NCI-H1105 (cell line): ENCODE measurements at regions not wholly inside any gene's neighbourhood (a gene's known extent, or its start where the extent isn't known, plus 50 kb on each side); places are given as distances from the start of the nearest gene placed in this dataset.

ENCODE experiments used
- DNase-seq: peaks from one replicate; lab custom pipeline; 2025; lab: John Stamatoyannopoulos, UW

- DNase-seq: no peak
Observed at GRCh38 chr12:116381744-116382685, 104.5 kb upstream of the MED13L start.

GRCh38 chr12:116382686-116383530 lies 105.4 kb upstream of the MED13L start:
- DNase-seq: no peak

DNA sequence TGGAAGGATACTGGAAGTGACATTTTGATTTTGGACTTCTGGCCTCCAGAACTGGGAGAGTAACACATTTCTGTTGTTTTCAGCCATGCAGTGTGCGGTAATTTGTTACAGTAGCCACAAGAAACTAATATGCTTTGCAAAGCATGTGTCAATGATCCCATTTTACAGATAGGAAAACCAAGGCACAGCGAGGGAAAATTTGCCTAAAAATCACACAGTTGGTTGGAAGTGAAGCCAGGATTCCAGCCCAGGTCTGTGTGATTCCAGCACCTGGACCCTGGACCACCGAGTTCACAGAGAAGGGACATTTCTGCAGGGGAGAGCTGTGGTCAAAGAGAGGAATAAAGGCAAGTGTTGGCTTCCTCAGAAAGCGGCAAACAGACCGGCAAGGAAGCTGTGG lies 106.7 kb upstream of the MED13L start:
- DNase-seq: no peak

- DNase-seq: peak; percentile 13
Observed at GRCh38 chr12:116384691-116385485, 107.4 kb upstream of the MED13L start.

GRCh38 chr12:116385486-116386217 lies 108.2 kb upstream of the MED13L start:
- no peak for DNase-seq

GRCh38 chr12:116389326-116389725 lies 111.8 kb upstream of the MED13L start:
- DNase-seq: no peak

- no peak for DNase-seq
Observed at GRCh38 chr12:116389990-116390389, 112.5 kb upstream of the MED13L start.

- DNase-seq: no peak
Observed at GRCh38 chr12:116390401-116391335, 113.2 kb upstream of the MED13L start.

- DNase-seq: no peak
Observed at GRCh38 chr12:116391501-116391900, 114.0 kb upstream of the MED13L start.

DNA sequence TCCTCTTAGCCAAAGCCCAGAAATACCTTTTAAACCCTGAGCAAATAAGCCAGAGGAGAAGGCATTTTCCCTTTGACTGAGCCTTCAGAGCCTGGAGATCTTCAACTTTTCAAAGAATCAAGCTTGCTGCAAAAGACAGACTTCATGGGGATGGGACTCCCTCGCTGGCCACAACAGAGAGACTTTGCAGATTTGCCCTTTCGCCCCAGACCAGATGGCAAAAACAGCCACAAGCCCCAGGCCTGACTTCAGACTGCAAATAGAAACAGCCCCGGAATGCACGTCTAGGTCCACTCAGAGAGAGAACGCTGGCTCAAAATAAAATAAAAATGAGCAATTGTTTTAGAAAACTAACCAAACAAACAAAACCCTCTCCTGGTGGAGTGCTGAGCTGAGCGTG lies 114.6 kb upstream of the MED13L start:
- DNase-seq: no peak

GRCh38 chr12:116393255-116393654 lies 115.8 kb upstream of the MED13L start:
- no peak for DNase-seq

DNA sequence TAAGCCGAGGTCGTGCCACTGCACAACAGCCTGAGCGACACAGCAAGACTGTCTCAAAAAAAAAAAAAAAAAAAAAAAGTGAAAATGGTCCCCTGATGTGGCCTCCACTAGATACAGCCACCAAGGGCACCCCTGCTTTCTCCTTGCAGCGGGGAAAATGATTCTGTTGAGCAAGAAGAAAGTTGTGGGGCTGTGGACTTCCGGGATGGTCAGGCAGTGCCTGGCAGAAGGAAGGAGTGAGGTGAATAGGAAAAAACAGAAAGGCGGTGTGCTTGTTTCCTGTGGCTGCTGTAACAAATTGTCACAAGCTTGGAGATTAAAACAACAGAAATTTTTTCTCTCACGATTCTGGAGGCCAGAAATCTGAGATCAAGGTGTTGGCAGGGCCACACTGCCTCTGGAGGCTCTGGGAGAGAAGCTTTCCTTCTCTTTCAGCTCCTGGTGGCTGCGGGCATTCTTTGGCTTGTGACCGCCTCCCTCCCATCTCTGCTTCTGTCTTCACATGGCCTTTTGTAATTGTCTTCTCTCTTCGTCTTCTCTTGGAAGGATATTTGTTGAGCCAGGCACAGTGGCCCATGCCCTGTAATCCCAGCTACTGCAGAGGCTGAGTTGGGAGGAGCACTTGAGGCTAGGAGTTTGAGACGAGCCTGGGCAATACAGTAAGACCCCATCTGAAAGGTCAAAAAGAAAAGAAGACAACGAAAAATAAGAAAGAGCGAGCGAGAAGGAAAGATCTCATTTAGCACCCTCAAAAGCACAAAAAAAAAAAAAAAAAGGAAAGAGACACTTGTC lies 116.6 kb upstream of the MED13L start:
- DNase-seq: no peak

GRCh38 chr12:116395396-116395795 lies 117.9 kb upstream of the MED13L start:
- DNase-seq: no peak

GRCh38 chr12:116397148-116397547 lies 119.7 kb upstream of the MED13L start:
- no peak for DNase-seq

DNA sequence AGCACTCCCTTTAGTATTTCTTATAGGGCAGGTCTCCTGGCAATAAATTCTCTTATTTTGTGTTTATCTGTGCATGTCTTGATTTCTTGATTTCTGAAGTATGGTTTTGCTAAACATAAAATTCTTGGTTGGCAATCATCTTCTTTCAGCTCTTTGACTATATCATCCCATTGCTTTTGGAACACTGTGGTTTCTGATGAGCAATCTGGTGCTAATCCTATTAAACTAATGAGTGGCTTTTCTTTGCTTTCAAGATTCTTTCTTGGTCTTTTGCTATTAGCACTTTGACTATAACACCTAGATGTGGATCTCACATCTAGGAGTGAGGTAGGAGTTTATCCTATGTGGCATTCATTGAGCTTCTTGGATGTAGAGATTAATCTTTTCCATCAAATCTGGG lies 120.7 kb upstream of the MED13L start:
- DNase-seq: no peak

DNA sequence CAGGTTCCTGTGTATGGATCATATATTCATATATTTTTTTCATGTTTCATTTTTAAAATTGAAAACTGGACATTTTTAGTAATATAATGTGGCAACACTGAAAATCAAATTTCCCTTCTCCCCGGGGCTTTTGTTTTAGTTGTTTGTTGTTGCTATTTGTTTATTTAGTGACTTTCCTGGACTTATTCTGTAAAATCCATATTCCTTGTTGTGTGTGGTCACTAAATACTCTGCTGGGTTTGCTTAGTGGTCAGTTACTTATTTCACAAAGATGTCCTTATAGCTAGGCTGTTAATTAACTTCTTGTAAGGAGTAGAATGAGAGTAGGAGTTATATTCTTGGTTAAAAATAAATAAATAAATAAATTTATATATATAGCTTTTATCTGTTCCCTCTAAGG lies 121.6 kb upstream of the MED13L start:
- no peak for DNase-seq

DNA sequence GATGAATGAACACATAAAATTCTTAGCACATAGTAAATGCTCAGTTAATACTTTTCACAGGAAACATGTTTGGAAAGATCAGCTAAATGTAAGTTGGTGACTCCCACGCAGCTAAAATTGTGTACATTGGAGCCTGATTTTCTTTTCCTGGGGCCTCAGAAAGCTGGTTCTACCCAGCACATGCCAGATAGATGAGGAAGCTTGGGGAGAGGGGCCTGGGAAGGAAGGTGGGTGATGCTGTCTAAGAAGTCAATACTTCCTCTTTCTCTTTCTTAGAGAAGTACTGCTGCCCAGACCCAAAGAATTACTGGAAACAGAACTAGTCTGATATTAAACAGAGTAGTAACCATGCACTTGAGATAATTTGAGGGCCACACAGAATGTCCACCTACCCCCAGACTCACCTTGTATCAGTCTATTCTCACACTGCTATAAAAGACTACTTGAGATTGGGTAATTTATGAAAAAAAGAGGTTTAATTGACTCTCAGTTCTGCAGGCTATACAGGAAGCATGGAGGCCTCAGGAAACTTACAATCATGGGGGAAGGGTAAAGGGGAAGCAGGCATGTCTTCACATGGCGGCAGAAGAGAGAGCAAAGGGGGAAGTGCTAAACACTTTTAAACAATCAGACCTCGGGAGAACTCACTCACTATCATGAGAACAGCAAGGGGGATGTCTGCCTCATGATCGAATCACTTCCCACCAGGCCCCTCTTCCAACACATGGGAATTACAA lies 123.3 kb upstream of the MED13L start:
- no peak for DNase-seq

DNA sequence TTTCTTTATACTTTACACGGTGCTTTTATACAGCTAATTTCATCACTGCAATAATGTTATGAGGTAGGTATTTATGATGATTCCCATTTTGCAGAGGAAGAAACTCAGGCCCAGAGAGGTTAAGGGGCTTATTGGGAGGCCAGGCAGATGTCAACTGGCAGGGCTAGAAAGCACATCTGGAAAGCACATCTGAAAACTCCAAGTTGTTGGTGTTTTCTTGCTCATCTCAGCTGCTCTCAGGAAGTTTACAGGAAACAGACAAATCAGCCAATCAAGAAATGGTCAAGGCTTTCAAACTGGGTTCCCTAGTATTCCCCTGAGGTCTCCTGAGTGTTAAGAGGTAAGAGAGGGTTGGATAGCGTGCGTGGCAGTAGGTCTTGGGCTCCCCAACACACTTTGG lies 124.1 kb upstream of the MED13L start:
- no peak for DNase-seq
